Tibial nerve (tissue), 4 donors: ENCODE measurements at regions not wholly inside any gene's neighbourhood (a gene's known extent, or its start where the extent isn't known, plus 50 kb on each side); places are given as distances from the start of the nearest gene placed in this dataset.

Source experiments
- DNase-seq, 2 donors: peaks; one replicate each; pipeline ENCODE4 v3.0.0-alpha.2; 2019; ENCODE audit warnings: low spot score in 2 of 2
- H3K27ac ChIP-seq, 4 donors: fragments of 200-600 bp; sonication (generic) in 3 of 4; one replicate each; pipeline ENCODE4 v1.5.1; 2017 to 2019; ENCODE audit warnings: mild to moderate bottlenecking in 1 of 4
- H3K27me3 ChIP-seq, 2 donors: fragments of 200-600 bp; sonication (generic) in 1 of 2; one replicate each; pipeline versions ENCODE4 v1.5.1 to v1.6.0; 2017 to 2019
- H3K36me3 ChIP-seq, 3 donors: fragments of 200-600 bp; sonication (generic); one replicate each; pipeline ENCODE4 v1.5.1; 2018 to 2019
- H3K4me1 ChIP-seq, 4 donors: fragments of 200-600 bp; sonication (generic) in 3 of 4; one replicate each; pipeline ENCODE4 v1.5.1; 2017 to 2019
- H3K4me3 ChIP-seq, 4 donors: fragments of 200-600 bp; sonication (generic) in 3 of 4; one replicate each; pipeline ENCODE4 v1.5.1; 2017 to 2019; ENCODE audit warnings: mild to moderate bottlenecking in 1 of 4, moderate library complexity in 1 of 4
- H3K9me3 ChIP-seq, 4 donors: fragments of 200-600 bp; sonication (generic) in 3 of 4; one replicate each; pipeline ENCODE4 v1.5.1; 2017 to 2019
- CTCF ChIP-seq, 5 experiments: fragments of 200-600 bp in 3 of 5; fragments of 450-650 bp in 2 of 5; sonication (generic) in 3 of 5; IDR thresholded peaks; one replicate each; pipeline ENCODE4 v1.5.1; 2016 to 2019; ENCODE audit warnings: antibody characterized with exemption in 5 of 5, mild to moderate bottlenecking in 3 of 5, moderate library complexity in 2 of 5
- EP300 ChIP-seq, 2 donors: sonication (generic); formaldehyde crosslinking; IDR thresholded peaks; one replicate each; pipeline ENCODE4 v1.6.1; 2017; ENCODE audit warnings: antibody characterized with exemption in 2 of 2, mild to moderate bottlenecking in 1 of 2
- POLR2A ChIP-seq, 2 donors: fragments of 450-650 bp; IDR thresholded peaks; one replicate each; pipeline ENCODE4 v1.6.1; 2017; ENCODE audit warnings: antibody characterized with exemption in 2 of 2, mild to moderate bottlenecking in 2 of 2, moderate library complexity in 2 of 2
- WGBS, 2 donors: methylation state at CpG; one replicate each; pipeline ENCODE4 v1.1.5; 2018; 5-methylcytosine and 5-hydroxymethylcytosine counted together

DNA sequence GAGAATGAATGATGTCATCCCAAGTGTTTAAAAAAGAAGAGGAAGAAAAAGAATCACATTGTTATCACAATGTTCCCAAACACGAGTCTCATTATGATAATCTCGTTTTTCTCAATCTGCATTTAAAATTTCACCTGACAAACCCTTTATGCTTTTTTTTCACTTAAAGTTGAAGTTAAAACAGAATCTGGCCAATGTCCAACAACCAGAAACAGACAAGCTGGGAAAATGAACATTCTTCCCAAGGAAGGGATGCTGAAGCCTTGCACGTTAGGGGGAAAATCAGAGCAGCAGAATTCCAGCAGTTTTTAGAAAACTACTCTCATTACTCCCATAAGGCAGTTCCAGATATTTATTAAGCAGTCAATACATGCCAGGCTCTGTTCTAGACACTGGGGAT, 245.3 kb downstream of the TMEM182 start:
- Histone ChIP-seq H3K27ac (no peak overlapping the region), H3K4me3 (no peak overlapping the region), H3K9me3 (peaks cover 0 to 2% (median 0%) of the 10 kb centered on the region in 4 donors), H3K27me3 (no peaks in the 10 kb centered on the region), H3K4me1 (no peaks in the 10 kb centered on the region), H3K36me3 (no peaks in the 10 kb centered on the region)
- DNase-seq, result no peak
- no peak for TF ChIP-seq POLR2A (IDR thresholded peaks at IDR 0.05)
- no peak for TF ChIP-seq CTCF (IDR thresholded peaks at IDR 0.05)
- TF ChIP-seq EP300 (IDR thresholded peaks at IDR 0.05), result no peak
- WGBS, 2 donors, result 47 to 54% methylated on average over 3 of the region's 3 CpGs

- H3K4me1 ChIP-seq, result no peaks in the 10 kb centered on the region
- no peak for TF ChIP-seq EP300 (IDR thresholded peaks at IDR 0.05)
- H3K9me3 ChIP-seq, result no peaks in the 10 kb centered on the region
- H3K27ac ChIP-seq, result no peak overlapping the region
- DNase-seq, result no peak
- no peaks in the 10 kb centered on the region for H3K36me3 ChIP-seq
- WGBS, 2 donors, result 49 to 50% methylated on average over 6 of the region's 6 CpGs
- no peak overlapping the region for H3K4me3 ChIP-seq
- H3K27me3 ChIP-seq, result no peaks in the 10 kb centered on the region
Observed at GRCh38 chr2:103008586-103008985, 246.8 kb downstream of the TMEM182 start.

DNA sequence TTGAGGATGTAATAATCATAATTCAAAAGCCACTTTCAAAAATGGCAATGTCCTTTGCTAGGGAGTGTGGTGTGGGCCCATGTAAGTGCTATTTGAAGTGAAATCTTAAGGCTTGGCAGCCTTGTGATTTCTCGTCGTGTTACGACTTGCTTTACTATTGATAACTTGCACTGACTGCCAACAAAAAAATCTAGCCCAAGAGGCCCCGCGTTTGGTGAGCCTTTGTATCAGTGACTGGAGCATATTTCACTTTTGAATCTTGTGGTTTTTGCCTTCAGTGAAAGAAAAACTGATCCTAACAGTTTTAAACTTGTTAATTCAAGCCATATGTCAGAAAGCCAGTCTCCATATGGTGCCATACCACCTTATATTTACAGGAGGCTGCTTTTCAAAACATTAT, 248.0 kb downstream of the TMEM182 start:
- Histone ChIP-seq H3K27ac (no peak overlapping the region), H3K4me3 (no peak overlapping the region), H3K27me3 (no peaks in the 10 kb centered on the region), H3K9me3 (no peaks in the 10 kb centered on the region), H3K36me3 (no peaks in the 10 kb centered on the region), H3K4me1 (no peaks in the 10 kb centered on the region)
- WGBS, 2 donors, result 58 to 60% methylated on average over 5 of the region's 5 CpGs
- DNase-seq, result no peak
- no peak for TF ChIP-seq CTCF (IDR thresholded peaks at IDR 0.05)
- TF ChIP-seq EP300 (IDR thresholded peaks at IDR 0.05), result no peak
- TF ChIP-seq POLR2A (IDR thresholded peaks at IDR 0.05), result no peak

DNA sequence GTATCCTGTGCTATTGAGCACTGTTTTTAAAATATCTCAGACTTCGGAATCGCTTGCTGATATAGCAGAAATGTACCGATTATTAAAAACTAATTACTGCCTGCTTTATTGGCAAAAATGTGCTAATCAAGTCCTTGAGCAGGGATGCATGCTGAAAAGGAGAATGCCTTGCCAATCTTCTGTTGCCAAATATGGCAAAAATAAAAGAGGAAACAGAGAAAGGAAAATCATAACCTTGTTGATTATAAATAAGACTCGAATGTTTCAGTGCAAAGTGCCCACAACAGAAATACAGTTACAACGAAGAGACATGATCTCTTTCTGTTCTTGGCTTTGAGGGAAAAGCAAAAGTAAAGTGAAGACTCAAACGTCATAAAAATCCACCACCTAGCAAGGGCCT, 248.5 kb downstream of the TMEM182 start:
- Histone ChIP-seq H3K4me1 (no peaks in the 10 kb centered on the region), H3K36me3 (no peaks in the 10 kb centered on the region), H3K27ac (no peak overlapping the region), H3K27me3 (no peaks in the 10 kb centered on the region), H3K4me3 (no peak overlapping the region), H3K9me3 (no peaks in the 10 kb centered on the region)
- TF ChIP-seq POLR2A (IDR thresholded peaks at IDR 0.05) (no peak), EP300 (IDR thresholded peaks at IDR 0.05) (no peak), CTCF (IDR thresholded peaks at IDR 0.05) (no peak)
- WGBS, 2 donors, result 65 to 75% methylated on average over 6 of the region's 6 CpGs
- DNase-seq, result no peak

GRCh38 chr2:103010751-103011150, 248.9 kb downstream of the TMEM182 start:
- Histone ChIP-seq H3K4me1 (no peaks in the 10 kb centered on the region), H3K27me3 (no peaks in the 10 kb centered on the region), H3K27ac (no peak overlapping the region), H3K4me3 (no peak overlapping the region), H3K36me3 (no peaks in the 10 kb centered on the region), H3K9me3 (no peaks in the 10 kb centered on the region)
- no peak for DNase-seq
- TF ChIP-seq POLR2A (IDR thresholded peaks at IDR 0.05), result no peak
- TF ChIP-seq CTCF (IDR thresholded peaks at IDR 0.05), result no peak
- TF ChIP-seq EP300 (IDR thresholded peaks at IDR 0.05), result no peak
- 70 to 81% methylated on average over 10 of the region's 10 CpGs for WGBS, 2 donors

GRCh38 chr2:103012590-103012989, 250.8 kb downstream of the TMEM182 start:
- Histone ChIP-seq H3K4me1 (no peaks in the 10 kb centered on the region), H3K27me3 (no peaks in the 10 kb centered on the region), H3K27ac (no peak overlapping the region), H3K9me3 (no peaks in the 10 kb centered on the region), H3K36me3 (no peaks in the 10 kb centered on the region), H3K4me3 (no peak overlapping the region)
- WGBS, 2 donors, result 85 to 88% methylated on average over 3 of the region's 3 CpGs
- TF ChIP-seq CTCF (IDR thresholded peaks at IDR 0.05) (no peak), EP300 (IDR thresholded peaks at IDR 0.05) (no peak), POLR2A (IDR thresholded peaks at IDR 0.05) (no peak)
- no peak for DNase-seq
